ENCODE measurements at regions not wholly inside any gene's neighbourhood (a gene's known extent, or its start where the extent isn't known, plus 50 kb on each side); places are given as distances from the start of the nearest gene placed in this dataset.

DNA sequence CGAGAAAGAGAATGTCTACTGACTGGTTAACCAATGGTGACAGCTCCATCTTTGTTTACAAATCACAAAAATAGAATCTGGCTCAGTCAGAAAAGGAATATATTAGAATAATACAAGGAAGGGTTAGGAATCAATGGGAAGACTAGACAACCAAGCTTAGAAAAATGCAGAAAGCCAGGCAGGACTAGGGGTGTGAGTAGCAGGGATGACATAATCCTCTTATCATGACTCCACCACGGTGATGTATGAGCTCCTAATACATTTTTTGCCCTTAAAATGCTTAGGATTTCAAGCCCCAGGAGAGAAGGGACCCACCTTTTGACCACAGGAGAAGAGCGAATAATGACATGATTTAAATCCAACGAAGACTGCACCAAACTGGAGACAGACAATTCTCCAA is 252.3 kb downstream of the CHD9NB start:
- H3K4me3 ChIP-seq = no peak overlapping the region
- H3K27ac ChIP-seq = no peak overlapping the region
- WGBS, 5 donors = 72 to 78% (median 75%) methylated on average over 4 of the region's 4 CpGs
- TF ChIP-seq POLR2A (IDR thresholded peaks at IDR 0.05) = no peak
- TF ChIP-seq POLR2AphosphoS5 (IDR thresholded peaks at IDR 0.05) = no peak
- no peak for TF ChIP-seq EP300 (IDR thresholded peaks at IDR 0.05)
- TF ChIP-seq, protein P1, sequence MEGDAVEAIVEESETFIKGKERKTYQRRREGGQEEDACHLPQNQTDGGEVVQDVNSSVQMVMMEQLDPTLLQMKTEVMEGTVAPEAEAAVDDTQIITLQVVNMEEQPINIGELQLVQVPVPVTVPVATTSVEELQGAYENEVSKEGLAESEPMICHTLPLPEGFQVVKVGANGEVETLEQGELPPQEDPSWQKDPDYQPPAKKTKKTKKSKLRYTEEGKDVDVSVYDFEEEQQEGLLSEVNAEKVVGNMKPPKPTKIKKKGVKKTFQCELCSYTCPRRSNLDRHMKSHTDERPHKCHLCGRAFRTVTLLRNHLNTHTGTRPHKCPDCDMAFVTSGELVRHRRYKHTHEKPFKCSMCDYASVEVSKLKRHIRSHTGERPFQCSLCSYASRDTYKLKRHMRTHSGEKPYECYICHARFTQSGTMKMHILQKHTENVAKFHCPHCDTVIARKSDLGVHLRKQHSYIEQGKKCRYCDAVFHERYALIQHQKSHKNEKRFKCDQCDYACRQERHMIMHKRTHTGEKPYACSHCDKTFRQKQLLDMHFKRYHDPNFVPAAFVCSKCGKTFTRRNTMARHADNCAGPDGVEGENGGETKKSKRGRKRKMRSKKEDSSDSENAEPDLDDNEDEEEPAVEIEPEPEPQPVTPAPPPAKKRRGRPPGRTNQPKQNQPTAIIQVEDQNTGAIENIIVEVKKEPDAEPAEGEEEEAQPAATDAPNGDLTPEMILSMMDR (IDR thresholded peaks at IDR 0.05) = no peak
- H3K27me3 ChIP-seq = no peaks in the 10 kb centered on the region
- no peaks in the 10 kb centered on the region for H3K36me3 ChIP-seq
- no peaks in the 10 kb centered on the region for H3K9me3 ChIP-seq
- no peaks in the 10 kb centered on the region for H3K4me1 ChIP-seq
- intact Hi-C loops (cut with DNase I; ENCODE audit: low total_unique reads) = no loop called here
- DNase-seq = no peak

DNA sequence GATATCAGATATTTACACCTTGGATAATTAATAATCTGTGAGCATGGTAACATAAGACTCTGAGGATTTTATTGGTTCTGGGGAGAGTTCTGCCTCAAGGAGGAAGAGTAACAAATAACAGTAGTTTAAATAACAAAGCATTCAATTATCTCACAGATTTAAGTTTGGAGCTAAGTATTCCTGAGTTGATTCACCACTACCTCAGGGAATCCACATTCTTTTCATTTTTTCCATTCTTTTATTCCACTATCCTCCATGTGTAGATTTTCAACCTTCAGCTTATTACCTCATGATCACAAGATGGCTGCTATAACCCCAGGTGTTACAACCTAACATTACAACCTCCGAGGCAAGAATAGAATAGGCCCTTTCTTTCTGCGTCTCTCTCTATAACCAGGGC is 252.2 kb upstream of the TOX3 start:
- Histone ChIP-seq H3K27ac (no peak overlapping the region), H3K27me3 (no peaks in the 10 kb centered on the region), H3K4me3 (no peak overlapping the region), H3K9me3 (no peaks in the 10 kb centered on the region), H3K4me1 (no peaks in the 10 kb centered on the region), H3K36me3 (no peaks in the 10 kb centered on the region)
- intact Hi-C loops (cut with DNase I; ENCODE audit: low total_unique reads) = no loop called here
- TF ChIP-seq EP300 (IDR thresholded peaks at IDR 0.05) = no peak
- TF ChIP-seq, protein P1 (IDR thresholded peaks at IDR 0.05) = no peak
- TF ChIP-seq POLR2A (IDR thresholded peaks at IDR 0.05) = no peak
- TF ChIP-seq POLR2AphosphoS5 (IDR thresholded peaks at IDR 0.05) = no peak
- DNase-seq = no peak
- WGBS, 5 donors = 76 to 96% (median 89%) methylated on average over 2 of the region's 2 CpGs

DNA sequence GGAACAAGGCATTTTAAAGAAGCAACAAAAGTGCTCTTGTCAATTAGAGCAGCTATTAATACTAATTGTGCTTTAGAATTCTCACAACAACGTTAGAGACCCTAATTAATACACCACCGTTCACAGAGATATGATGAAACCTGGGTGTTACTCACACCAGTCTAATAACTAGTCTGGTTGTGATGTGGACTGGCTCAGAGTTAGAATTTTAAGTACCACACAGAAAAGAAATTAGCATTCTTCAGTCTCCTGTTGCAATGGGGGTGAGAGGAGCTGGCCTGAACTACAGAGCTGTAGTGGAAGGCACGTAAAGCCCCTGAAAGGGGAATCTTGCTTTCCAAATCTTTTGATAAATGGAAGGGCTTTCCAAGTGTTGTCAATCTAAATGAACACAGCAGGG is 240.8 kb upstream of the TOX3 start:
- intact Hi-C loops (cut with DNase I; ENCODE audit: low total_unique reads) = no loop called here
- H3K27ac ChIP-seq = no peak overlapping the region
- WGBS, 5 donors = 59 to 75% (median 67%) methylated on average over 3 of the region's 3 CpGs
- no peaks in the 10 kb centered on the region for H3K27me3 ChIP-seq
- no peak overlapping the region for H3K4me3 ChIP-seq
- no peaks in the 10 kb centered on the region for H3K4me1 ChIP-seq
- H3K36me3 ChIP-seq = no peaks in the 10 kb centered on the region
- DNase-seq = no peak
- H3K9me3 ChIP-seq = no peaks in the 10 kb centered on the region
- TF ChIP-seq, protein P1 (IDR thresholded peaks at IDR 0.05) = no peak
- TF ChIP-seq EP300 (IDR thresholded peaks at IDR 0.05) (no peak), POLR2A (IDR thresholded peaks at IDR 0.05) (no peak), POLR2AphosphoS5 (IDR thresholded peaks at IDR 0.05) (no peak)

DNA sequence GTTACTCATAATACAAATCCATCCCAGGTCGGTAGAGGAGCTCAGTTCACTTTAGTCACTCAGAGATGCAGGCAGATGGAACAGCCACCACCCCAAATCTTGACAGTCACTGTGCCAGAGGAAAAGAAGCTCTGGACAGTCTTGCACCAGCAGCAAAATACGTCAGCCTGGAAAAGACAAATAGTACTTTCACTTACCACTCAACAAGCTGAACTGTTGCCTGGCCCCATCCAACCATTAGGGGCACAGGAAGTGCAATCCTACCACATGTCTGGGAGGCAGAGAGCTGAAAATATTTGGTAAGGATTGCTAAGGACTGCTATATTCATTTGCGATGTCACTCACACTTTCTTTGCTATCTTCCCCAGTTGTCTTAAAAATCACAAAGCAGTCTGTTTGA is 239.1 kb upstream of the TOX3 start:
- no peaks in the 10 kb centered on the region for H3K27me3 ChIP-seq
- no peaks in the 10 kb centered on the region for H3K4me1 ChIP-seq
- no peaks in the 10 kb centered on the region for H3K36me3 ChIP-seq
- DNase-seq = no peak
- H3K27ac ChIP-seq = no peak overlapping the region
- TF ChIP-seq EP300 (IDR thresholded peaks at IDR 0.05) (no peak), POLR2A (IDR thresholded peaks at IDR 0.05) (no peak)
- 70 to 77% (median 71%) methylated on average over 3 of the region's 3 CpGs for WGBS, 5 donors
- H3K4me3 ChIP-seq = no peak overlapping the region
- H3K9me3 ChIP-seq = no peaks in the 10 kb centered on the region
- intact Hi-C loops (cut with DNase I; ENCODE audit: low total_unique reads) = no loop called here

DNA sequence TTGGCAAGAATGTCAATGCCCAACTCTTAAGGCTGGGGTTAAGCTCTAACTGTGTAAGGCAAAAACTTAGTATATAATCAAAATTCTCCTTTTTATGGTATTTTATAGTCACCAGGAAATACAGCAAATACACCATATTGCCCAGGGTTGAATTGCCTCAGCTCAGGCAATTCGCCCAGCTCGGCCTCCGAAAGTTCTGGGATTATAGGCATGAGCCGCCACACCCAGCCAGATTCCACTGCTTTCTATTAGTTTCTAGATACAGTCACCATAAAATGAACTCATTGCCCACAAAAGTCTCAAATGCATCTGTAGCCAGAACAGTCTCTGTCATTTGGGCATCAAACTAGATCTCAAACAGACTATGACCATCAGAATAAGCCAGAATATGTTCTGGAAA is 238.7 kb upstream of the TOX3 start:
- H3K9me3 ChIP-seq = no peaks in the 10 kb centered on the region
- no peaks in the 10 kb centered on the region for H3K36me3 ChIP-seq
- no peak overlapping the region for H3K27ac ChIP-seq
- no peak for DNase-seq
- intact Hi-C loops (cut with DNase I; ENCODE audit: low total_unique reads) = no loop called here
- TF ChIP-seq POLR2AphosphoS5 (IDR thresholded peaks at IDR 0.05) (no peak), POLR2A (IDR thresholded peaks at IDR 0.05) (no peak), EP300 (IDR thresholded peaks at IDR 0.05) (no peak)
- TF ChIP-seq, protein P1 (IDR thresholded peaks at IDR 0.05) = no peak
- no peaks in the 10 kb centered on the region for H3K4me1 ChIP-seq
- WGBS, 5 donors = 88 to 98% (median 95%) methylated on average over 4 of the region's 4 CpGs
- no peaks in the 10 kb centered on the region for H3K27me3 ChIP-seq
- no peak overlapping the region for H3K4me3 ChIP-seq

Measured in stomach (tissue), 8 donors.